ENCODE measurements at regions not wholly inside any gene's neighbourhood (a gene's known extent, or its start where the extent isn't known, plus 50 kb on each side); places are given as distances from the start of the nearest gene placed in this dataset.
"Not testable (repeated sequence)": the region's sequence is repeated elsewhere in the genome, so short reads cannot be mapped to it uniquely, and the experiment has no call there.

GRCh38 chr12:127963933-127964332, 303.0 kb upstream of the TMEM132C start:
- H3K4me1 ChIP-seq (ENCODE audit: control insufficient read depth in 1 of 2, insufficient read depth in 2 of 2, low read length in 2 of 2) = no peaks in the 10 kb centered on the region

GRCh38 chr12:127964717-127965116, 302.3 kb upstream of the TMEM132C start:
- peaks cover 0 to 10% of the 10 kb centered on the region in 2 donors for H3K9me3 ChIP-seq (ENCODE audit: control insufficient read depth in 1 of 2, low read length in 2 of 2)
- H3K36me3 ChIP-seq (ENCODE audit: control insufficient read depth in 1 of 2, insufficient read depth in 2 of 2, low read length in 2 of 2) = no peaks in the 10 kb centered on the region
- no peaks in the 10 kb centered on the region for H3K27me3 ChIP-seq (ENCODE audit: low read depth, low read length)
- no peaks in the 10 kb centered on the region for H3K4me1 ChIP-seq (ENCODE audit: control insufficient read depth in 1 of 2, insufficient read depth in 2 of 2, low read length in 2 of 2)
- no peak overlapping the region for H3K4me3 ChIP-seq (ENCODE audit: low read depth in 1 of 2, low read length in 2 of 2)
- no peak overlapping the region for H3K27ac ChIP-seq (ENCODE audit: low read length)

More at GRCh38 chr12:127963933-127964332, 303.0 kb upstream of the TMEM132C start:
- Histone ChIP-seq H3K4me3 (ENCODE audit: low read depth in 1 of 2, low read length in 2 of 2) (no peak overlapping the region), H3K27ac (ENCODE audit: low read length) (no peak overlapping the region), H3K36me3 (ENCODE audit: control insufficient read depth in 1 of 2, insufficient read depth in 2 of 2, low read length in 2 of 2) (no peaks in the 10 kb centered on the region), H3K27me3 (ENCODE audit: low read depth, low read length) (no peaks in the 10 kb centered on the region), H3K9me3 (ENCODE audit: control insufficient read depth in 1 of 2, low read length in 2 of 2) (peaks cover 0 to 10% of the 10 kb centered on the region in 2 donors)

DNA sequence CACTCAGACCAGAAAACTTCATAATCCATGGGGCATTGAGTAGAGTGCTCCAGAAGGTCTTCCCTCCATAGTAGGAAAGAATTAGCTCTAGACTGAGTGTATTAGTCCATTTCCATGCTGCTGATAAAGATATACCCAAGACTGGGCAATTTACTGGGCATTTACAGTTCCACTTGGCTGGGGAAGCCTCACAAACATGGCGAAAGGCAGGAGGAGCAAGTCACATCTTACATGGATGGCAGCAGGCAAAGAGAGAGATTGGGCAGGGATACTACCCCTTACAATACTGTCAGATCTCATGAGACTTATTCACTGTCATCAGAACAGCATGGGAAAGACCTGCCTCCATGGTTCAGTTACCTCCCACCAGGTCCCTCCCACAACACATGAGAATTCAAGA, 300.6 kb upstream of the TMEM132C start:
- H3K4me3 ChIP-seq (ENCODE audit: low read depth in 1 of 2, low read length in 2 of 2) = no peak overlapping the region
- no peaks in the 10 kb centered on the region for H3K4me1 ChIP-seq (ENCODE audit: control insufficient read depth in 1 of 2, insufficient read depth in 2 of 2, low read length in 2 of 2)
- H3K9me3 ChIP-seq (ENCODE audit: control insufficient read depth in 1 of 2, low read length in 2 of 2) = peaks cover 0 to 10% of the 10 kb centered on the region in 2 donors
- H3K27me3 ChIP-seq (ENCODE audit: low read depth, low read length) = no peaks in the 10 kb centered on the region
- H3K36me3 ChIP-seq (ENCODE audit: control insufficient read depth in 1 of 2, insufficient read depth in 2 of 2, low read length in 2 of 2) = no peaks in the 10 kb centered on the region
- no peak overlapping the region for H3K27ac ChIP-seq (ENCODE audit: low read length)

- H3K36me3 ChIP-seq (ENCODE audit: control insufficient read depth in 1 of 2, insufficient read depth in 2 of 2, low read length in 2 of 2) = no peaks in the 10 kb centered on the region
- no peak overlapping the region for H3K4me3 ChIP-seq (ENCODE audit: low read depth in 1 of 2, low read length in 2 of 2)
- H3K27me3 ChIP-seq (ENCODE audit: low read depth, low read length) = no peaks in the 10 kb centered on the region
Measured at GRCh38 chr12:127970491-127970890, 296.5 kb upstream of the TMEM132C start.

DNA sequence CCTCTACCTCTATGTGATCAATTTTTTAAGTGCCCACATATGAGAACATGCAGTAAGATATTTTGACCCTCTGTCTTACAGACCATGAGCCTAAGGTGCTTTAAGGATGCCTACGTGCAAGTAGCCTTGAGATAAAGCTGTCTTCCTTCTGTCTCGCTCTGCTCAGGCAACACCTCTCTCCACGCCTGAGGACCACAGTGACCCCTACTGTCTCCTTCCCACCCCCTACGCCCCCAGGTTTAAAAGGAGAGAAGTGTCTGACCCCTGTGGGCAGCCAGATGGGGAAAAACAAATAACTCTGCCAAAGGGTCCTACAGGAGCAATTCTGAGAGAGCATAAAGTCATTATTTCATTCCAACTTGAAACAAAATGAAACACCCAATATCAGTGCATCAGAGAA, 286.4 kb upstream of the TMEM132C start:
- H3K36me3 ChIP-seq (ENCODE audit: control insufficient read depth in 1 of 2, insufficient read depth in 2 of 2, low read length in 2 of 2) = no peaks in the 10 kb centered on the region
- H3K4me3 ChIP-seq (ENCODE audit: low read depth in 1 of 2, low read length in 2 of 2) = no peak overlapping the region
- H3K27me3 ChIP-seq (ENCODE audit: low read depth, low read length) = no peaks in the 10 kb centered on the region
- no peak overlapping the region for H3K27ac ChIP-seq (ENCODE audit: low read length)
- no peaks in the 10 kb centered on the region for H3K9me3 ChIP-seq (ENCODE audit: control insufficient read depth in 1 of 2, low read length in 2 of 2)
- no peaks in the 10 kb centered on the region for H3K4me1 ChIP-seq (ENCODE audit: control insufficient read depth in 1 of 2, insufficient read depth in 2 of 2, low read length in 2 of 2)

More at GRCh38 chr12:127970491-127970890, 296.5 kb upstream of the TMEM132C start:
- H3K4me1 ChIP-seq (ENCODE audit: control insufficient read depth in 1 of 2, insufficient read depth in 2 of 2, low read length in 2 of 2) = no peaks in the 10 kb centered on the region
- H3K27ac ChIP-seq (ENCODE audit: low read length) = no peak overlapping the region
- peaks cover 0 to 10% of the 10 kb centered on the region in 2 donors for H3K9me3 ChIP-seq (ENCODE audit: control insufficient read depth in 1 of 2, low read length in 2 of 2)

DNA sequence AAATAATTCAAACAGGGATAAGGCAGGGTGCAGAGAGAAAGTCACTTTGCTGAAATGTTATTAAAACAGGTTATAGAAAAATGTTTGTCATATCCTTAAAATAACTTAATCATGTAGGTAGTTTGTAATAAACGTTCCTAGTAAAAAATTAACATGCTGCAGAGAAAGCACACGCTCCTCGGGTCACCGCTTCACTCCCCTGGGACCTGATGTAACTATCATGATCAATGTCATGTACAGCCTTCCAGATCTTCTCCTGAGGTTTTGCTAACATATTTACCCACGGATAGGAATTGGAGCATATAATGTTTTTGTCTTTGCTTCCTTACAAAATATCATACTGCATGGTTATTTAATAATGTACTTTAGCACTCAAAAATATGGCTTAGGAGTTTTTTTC, 285.1 kb upstream of the TMEM132C start:
- Histone ChIP-seq H3K36me3 (ENCODE audit: control insufficient read depth in 1 of 2, insufficient read depth in 2 of 2, low read length in 2 of 2) (no peaks in the 10 kb centered on the region), H3K9me3 (ENCODE audit: control insufficient read depth in 1 of 2, low read length in 2 of 2) (no peaks in the 10 kb centered on the region), H3K4me3 (ENCODE audit: low read depth in 1 of 2, low read length in 2 of 2) (no peak overlapping the region), H3K4me1 (ENCODE audit: control insufficient read depth in 1 of 2, insufficient read depth in 2 of 2, low read length in 2 of 2) (no peaks in the 10 kb centered on the region), H3K27me3 (ENCODE audit: low read depth, low read length) (no peaks in the 10 kb centered on the region), H3K27ac (ENCODE audit: low read length) (no peak overlapping the region)

DNA sequence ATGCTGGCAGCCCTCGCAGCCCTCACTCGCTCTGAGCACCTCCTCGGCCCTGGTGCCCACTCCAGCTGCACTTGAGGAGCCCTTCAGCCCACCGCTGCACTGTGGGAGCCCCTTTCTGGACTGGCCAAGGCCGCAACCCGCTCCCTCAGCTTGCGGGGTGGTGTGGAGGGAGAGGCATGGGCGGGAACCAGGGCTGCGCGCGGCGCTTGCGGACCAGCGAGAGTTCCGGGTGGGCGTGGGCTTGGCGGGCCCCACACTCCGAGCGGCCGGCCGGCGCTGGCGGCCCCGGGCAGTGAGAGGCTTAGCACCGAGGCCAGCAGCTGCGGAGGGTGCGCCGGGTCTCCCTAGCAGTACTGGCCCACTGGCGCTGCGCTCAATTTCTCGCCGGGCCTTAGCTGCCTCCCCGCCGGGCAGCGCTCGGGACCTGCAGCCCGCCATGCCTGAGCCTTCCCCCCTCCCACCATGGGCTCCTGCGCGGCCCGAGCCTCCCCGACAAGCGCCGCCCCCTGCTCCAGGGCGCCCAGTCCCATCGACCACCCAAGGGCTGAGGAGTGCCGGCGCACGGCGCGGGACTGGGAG, 283.7 kb upstream of the TMEM132C start:
- not testable (repeated sequence) for H3K27me3 ChIP-seq (ENCODE audit: low read depth, low read length); H3K9me3 ChIP-seq (ENCODE audit: control insufficient read depth in 1 of 2, low read length in 2 of 2); H3K36me3 ChIP-seq (ENCODE audit: control insufficient read depth in 1 of 2, insufficient read depth in 2 of 2, low read length in 2 of 2); H3K27ac ChIP-seq (ENCODE audit: low read length); H3K4me1 ChIP-seq (ENCODE audit: control insufficient read depth in 1 of 2, insufficient read depth in 2 of 2, low read length in 2 of 2); H3K4me3 ChIP-seq (ENCODE audit: low read depth in 1 of 2, low read length in 2 of 2)

GRCh38 chr12:127984386-127985055, 282.4 kb upstream of the TMEM132C start:
- no peak overlapping the region for H3K4me3 ChIP-seq (ENCODE audit: low read depth in 1 of 2, low read length in 2 of 2)
- no peaks in the 10 kb centered on the region for H3K36me3 ChIP-seq (ENCODE audit: control insufficient read depth in 1 of 2, insufficient read depth in 2 of 2, low read length in 2 of 2)
- H3K4me1 ChIP-seq (ENCODE audit: control insufficient read depth in 1 of 2, insufficient read depth in 2 of 2, low read length in 2 of 2) = no peaks in the 10 kb centered on the region
- no peaks in the 10 kb centered on the region for H3K27me3 ChIP-seq (ENCODE audit: low read depth, low read length)
- H3K9me3 ChIP-seq (ENCODE audit: control insufficient read depth in 1 of 2, low read length in 2 of 2) = no peaks in the 10 kb centered on the region
- H3K27ac ChIP-seq (ENCODE audit: low read length) = no peak overlapping the region

DNA sequence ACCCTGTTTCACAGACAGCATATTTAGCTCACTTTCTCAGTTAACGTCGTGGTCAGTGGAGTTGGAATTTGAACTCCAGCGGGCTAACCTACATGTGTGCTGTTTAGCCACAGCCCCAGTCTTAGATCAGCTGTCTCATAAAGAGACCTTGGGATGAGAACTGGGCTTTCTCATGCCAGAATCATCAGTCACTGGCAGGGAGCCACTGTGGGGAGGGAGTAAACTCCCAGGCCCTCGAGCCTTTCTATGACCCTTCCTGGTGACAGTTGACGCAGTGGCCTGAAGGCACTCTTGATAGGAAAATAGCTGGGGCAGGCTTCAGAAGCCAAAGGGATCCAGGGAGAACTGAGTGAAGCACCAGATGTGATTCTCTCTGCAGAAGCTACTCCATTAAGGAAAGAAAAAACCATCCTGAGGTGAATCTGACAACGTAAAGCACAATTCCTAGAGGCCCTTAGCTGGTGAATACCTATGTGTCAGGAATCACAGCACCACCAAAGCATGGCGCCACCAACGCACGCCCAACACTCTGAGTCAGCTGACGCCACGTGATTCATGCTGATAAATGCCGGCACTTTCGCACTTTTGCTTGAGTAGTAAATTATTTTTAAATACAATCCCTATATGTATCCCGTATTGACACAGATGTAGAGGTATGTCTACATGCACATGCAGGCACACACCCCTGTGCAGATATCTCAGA, 279.6 kb upstream of the TMEM132C start:
- no peak overlapping the region for H3K27ac ChIP-seq (ENCODE audit: low read length)
- H3K4me1 ChIP-seq (ENCODE audit: control insufficient read depth in 1 of 2, insufficient read depth in 2 of 2, low read length in 2 of 2) = no peaks in the 10 kb centered on the region
- H3K4me3 ChIP-seq (ENCODE audit: low read depth in 1 of 2, low read length in 2 of 2) = no peak overlapping the region

DNA sequence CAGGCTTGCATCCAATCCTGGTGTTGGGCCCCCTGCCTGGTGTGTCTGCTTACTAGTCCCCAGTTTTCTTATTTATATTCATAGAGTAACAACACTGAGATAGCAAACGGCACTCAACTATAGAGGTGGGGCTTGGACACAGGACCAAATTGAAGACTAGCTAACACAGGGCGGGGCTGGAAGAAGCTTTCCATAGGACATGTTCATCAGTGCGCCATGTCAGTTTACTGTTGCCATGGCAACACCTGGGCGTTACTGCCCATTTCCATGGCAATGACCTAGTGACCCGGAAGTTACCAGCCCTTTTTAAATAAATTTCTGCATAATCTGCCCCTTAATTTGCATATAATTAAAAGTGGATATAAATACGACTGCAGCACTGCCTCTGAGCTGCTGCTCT, 275.5 kb upstream of the TMEM132C start:
- no peak overlapping the region for H3K27ac ChIP-seq (ENCODE audit: low read length)
- no peaks in the 10 kb centered on the region for H3K27me3 ChIP-seq (ENCODE audit: low read depth, low read length)
- no peak overlapping the region for H3K4me3 ChIP-seq (ENCODE audit: low read depth in 1 of 2, low read length in 2 of 2)
- no peaks in the 10 kb centered on the region for H3K36me3 ChIP-seq (ENCODE audit: control insufficient read depth in 1 of 2, insufficient read depth in 2 of 2, low read length in 2 of 2)
- no peaks in the 10 kb centered on the region for H3K4me1 ChIP-seq (ENCODE audit: control insufficient read depth in 1 of 2, insufficient read depth in 2 of 2, low read length in 2 of 2)
- H3K9me3 ChIP-seq (ENCODE audit: control insufficient read depth in 1 of 2, low read length in 2 of 2) = no peaks in the 10 kb centered on the region

More for the DNA sequence above, 279.6 kb upstream of the TMEM132C start:
- Histone ChIP-seq H3K27me3 (ENCODE audit: low read depth, low read length) (no peaks in the 10 kb centered on the region), H3K36me3 (ENCODE audit: control insufficient read depth in 1 of 2, insufficient read depth in 2 of 2, low read length in 2 of 2) (no peaks in the 10 kb centered on the region), H3K9me3 (ENCODE audit: control insufficient read depth in 1 of 2, low read length in 2 of 2) (no peaks in the 10 kb centered on the region)

DNA sequence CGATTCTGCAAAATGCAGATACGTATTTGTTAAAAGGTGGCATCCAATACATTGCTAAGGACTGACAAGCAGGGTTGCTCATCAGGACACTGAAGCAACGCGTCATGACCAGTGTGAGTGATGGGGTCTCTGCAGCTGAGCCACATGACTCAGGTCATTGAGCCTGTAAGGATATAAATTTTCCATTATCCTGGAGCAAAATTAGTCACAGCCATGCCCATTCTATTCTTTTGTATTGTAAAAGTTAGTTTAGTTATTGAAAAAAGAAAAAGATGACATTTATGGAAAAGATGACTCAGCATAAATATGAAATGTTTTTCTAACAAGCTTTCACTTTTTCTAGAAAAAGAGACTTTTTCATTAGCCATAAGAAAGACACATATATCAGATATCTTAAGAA, 268.0 kb upstream of the TMEM132C start:
- Histone ChIP-seq H3K36me3 (ENCODE audit: control insufficient read depth in 1 of 2, insufficient read depth in 2 of 2, low read length in 2 of 2) (no peaks in the 10 kb centered on the region), H3K4me1 (ENCODE audit: control insufficient read depth in 1 of 2, insufficient read depth in 2 of 2, low read length in 2 of 2) (no peaks in the 10 kb centered on the region), H3K9me3 (ENCODE audit: control insufficient read depth in 1 of 2, low read length in 2 of 2) (no peaks in the 10 kb centered on the region), H3K27ac (ENCODE audit: low read length) (no peak overlapping the region), H3K27me3 (ENCODE audit: low read depth, low read length) (no peaks in the 10 kb centered on the region), H3K4me3 (ENCODE audit: low read depth in 1 of 2, low read length in 2 of 2) (no peak overlapping the region)

Data from muscle layer of duodenum (tissue), 2 donors.